CD4-positive, alpha-beta T cell treated with Interleukin-17A for 4 hours (primary cell): ENCODE measurements at regions not wholly inside any gene's neighbourhood (a gene's known extent, or its start where the extent isn't known, plus 50 kb on each side); places are given as distances from the start of the nearest gene placed in this dataset.

Experiments used
- DNase-seq: peaks from one replicate; pipeline ENCODE4 v3.0.0-alpha.2; 2020; ENCODE audit warnings: mixed read lengths

GRCh38 chr6:170160031-170160627 is 130.7 kb downstream of the DLL1 start:
- no peak for DNase-seq

- no peak for DNase-seq
These were observed 131.6 kb downstream of the DLL1 start for GRCh38 chr6:170159022-170159965.

GRCh38 chr6:170158296-170159021 is 132.4 kb downstream of the DLL1 start:
- DNase-seq, result no peak

GRCh38 chr6:170157567-170158218 is 133.2 kb downstream of the DLL1 start:
- DNase-seq, result no peak

GRCh38 chr6:170156448-170157375 is 134.2 kb downstream of the DLL1 start:
- no peak for DNase-seq

GRCh38 chr6:170155464-170156196 is 135.2 kb downstream of the DLL1 start:
- DNase-seq, result no peak

- no peak for DNase-seq
These were observed 137.2 kb downstream of the DLL1 start for GRCh38 chr6:170153436-170154319.

GRCh38 chr6:170152989-170153388 is 137.9 kb downstream of the DLL1 start:
- peak; percentile 34 for DNase-seq

- no peak for DNase-seq
These were observed 138.6 kb downstream of the DLL1 start for GRCh38 chr6:170152124-170152926.

- no peak for DNase-seq
These were observed 139.1 kb downstream of the DLL1 start for GRCh38 chr6:170151804-170152123.

- no peak for DNase-seq
These were observed 139.5 kb downstream of the DLL1 start for GRCh38 chr6:170151321-170151771.

GRCh38 chr6:170150590-170150945 is 140.3 kb downstream of the DLL1 start:
- DNase-seq, result no peak

- DNase-seq, result no peak
These were observed 140.9 kb downstream of the DLL1 start for GRCh38 chr6:170149681-170150589.

GRCh38 chr6:170148709-170149470 is 142.0 kb downstream of the DLL1 start:
- no peak for DNase-seq

- peak; percentile 65 for DNase-seq
These were observed 142.8 kb downstream of the DLL1 start for GRCh38 chr6:170147832-170148708.

- DNase-seq, result no peak
These were observed 143.7 kb downstream of the DLL1 start for GRCh38 chr6:170147056-170147787.
